ENCODE measurements at regions not wholly inside any gene's neighbourhood (a gene's known extent, or its start where the extent isn't known, plus 50 kb on each side); places are given as distances from the start of the nearest gene placed in this dataset.

GRCh38 chr20:4493386-4493785, 192.9 kb upstream of the PRNP start:
- peak overlapping the region; percentile 30; the same call in 1 of the 2 replicates for H3K27ac ChIP-seq
- no peak overlapping the region for H3K9ac ChIP-seq (ENCODE audit: insufficient read length)
- no peak for TF ChIP-seq FOXP2 (optimal IDR thresholded peaks at IDR 0.05; ENCODE audit: control extremely low read depth, extremely low read length, insufficient read depth)
- no peaks in the 10 kb centered on the region for H3K36me3 ChIP-seq (ENCODE audit: insufficient read depth, low read length)
- DNase-seq (ENCODE audit: low read depth, low spot score) = no peak
- H3K9me3 ChIP-seq (ENCODE audit: low read depth, low read length) = no peaks in the 10 kb centered on the region
- no peak overlapping the region for H3K4me3 ChIP-seq

GRCh38 chr20:4491643-4492042, 194.6 kb upstream of the PRNP start:
- no peak for TF ChIP-seq POLR2AphosphoS5 (IDR thresholded peaks at IDR 0.05; ENCODE audit: borderline replicate concordance, low read depth, low read length)
- no peak for TF ChIP-seq EZH2 (IDR thresholded peaks at IDR 0.05)
- no peak for TF ChIP-seq FOXP2 (optimal IDR thresholded peaks at IDR 0.05; ENCODE audit: control extremely low read depth, extremely low read length, insufficient read depth)
- DNase-seq (ENCODE audit: low read depth, low spot score) = no peak
- Histone ChIP-seq H3K36me3 (ENCODE audit: insufficient read depth, low read length) (no peaks in the 10 kb centered on the region), H3K4me3 (peak overlapping the region; percentile 11; the same call in 1 of the 2 replicates), H3K27ac (peak overlapping the region; percentile 81), H3K9ac (ENCODE audit: insufficient read length) (no peak overlapping the region), H3K9me3 (ENCODE audit: low read depth, low read length) (no peaks in the 10 kb centered on the region)

GRCh38 chr20:4490606-4491280, 195.5 kb upstream of the PRNP start:
- Histone ChIP-seq H3K9me3 (ENCODE audit: low read depth, low read length) (no peaks in the 10 kb centered on the region), H3K9ac (ENCODE audit: insufficient read length) (no peak overlapping the region), H3K27ac (peak overlapping the region; percentile 81), H3K4me3 (peak overlapping the region; percentile 11), H3K36me3 (ENCODE audit: insufficient read depth, low read length) (no peaks in the 10 kb centered on the region)
- TF ChIP-seq POLR2AphosphoS5 (IDR thresholded peaks at IDR 0.05; ENCODE audit: borderline replicate concordance, low read depth, low read length) (no peak), EZH2 (IDR thresholded peaks at IDR 0.05) (no peak), FOXP2 (optimal IDR thresholded peaks at IDR 0.05; ENCODE audit: control extremely low read depth, extremely low read length, insufficient read depth) (no peak)
- no peak for DNase-seq (ENCODE audit: low read depth, low spot score)

GRCh38 chr20:4490045-4490444, 196.2 kb upstream of the PRNP start:
- no peak for TF ChIP-seq EZH2 (IDR thresholded peaks at IDR 0.05)
- TF ChIP-seq FOXP2 (optimal IDR thresholded peaks at IDR 0.05; ENCODE audit: control extremely low read depth, extremely low read length, insufficient read depth) = no peak
- no peak for TF ChIP-seq POLR2AphosphoS5 (IDR thresholded peaks at IDR 0.05; ENCODE audit: borderline replicate concordance, low read depth, low read length)
- H3K27ac ChIP-seq = peak overlapping the region; percentile 81

GRCh38 chr20:4488407-4489339, 197.6 kb upstream of the PRNP start:
- no peak overlapping the region for H3K4me3 ChIP-seq
- TF ChIP-seq FOXP2 (optimal IDR thresholded peaks at IDR 0.05; ENCODE audit: control extremely low read depth, extremely low read length, insufficient read depth) (no peak), POLR2AphosphoS5 (IDR thresholded peaks at IDR 0.05; ENCODE audit: borderline replicate concordance, low read depth, low read length) (no peak), EZH2 (IDR thresholded peaks at IDR 0.05) (no peak)
- H3K36me3 ChIP-seq (ENCODE audit: insufficient read depth, low read length) = no peaks in the 10 kb centered on the region
- no peak overlapping the region for H3K9ac ChIP-seq (ENCODE audit: insufficient read length)
- no peaks in the 10 kb centered on the region for H3K9me3 ChIP-seq (ENCODE audit: low read depth, low read length)
- H3K27ac ChIP-seq = peak overlapping the region; percentile 44
- no peak for DNase-seq (ENCODE audit: low read depth, low spot score)

More at GRCh38 chr20:4490045-4490444, 196.2 kb upstream of the PRNP start:
- no peak for DNase-seq (ENCODE audit: low read depth, low spot score)
- no peak overlapping the region for H3K4me3 ChIP-seq
- no peak overlapping the region for H3K9ac ChIP-seq (ENCODE audit: insufficient read length)
- H3K9me3 ChIP-seq (ENCODE audit: low read depth, low read length) = no peaks in the 10 kb centered on the region
- no peaks in the 10 kb centered on the region for H3K36me3 ChIP-seq (ENCODE audit: insufficient read depth, low read length)

GRCh38 chr20:4484379-4484997, 201.8 kb upstream of the PRNP start:
- DNase-seq (ENCODE audit: low read depth, low spot score) = peak; percentile 97
- peak overlapping the region; percentile 73 for H3K4me3 ChIP-seq
- H3K9me3 ChIP-seq (ENCODE audit: low read depth, low read length) = no peaks in the 10 kb centered on the region
- peak overlapping the region; percentile 100 for H3K27ac ChIP-seq
- no peaks in the 10 kb centered on the region for H3K36me3 ChIP-seq (ENCODE audit: insufficient read depth, low read length)
- TF ChIP-seq FOXP2 (optimal IDR thresholded peaks at IDR 0.05; ENCODE audit: control extremely low read depth, extremely low read length, insufficient read depth) (no peak), EZH2 (IDR thresholded peaks at IDR 0.05) (no peak), POLR2AphosphoS5 (IDR thresholded peaks at IDR 0.05; ENCODE audit: borderline replicate concordance, low read depth, low read length) (peak; percentile 60; the same call in 1 of the 2 replicates)
- peak overlapping the region; percentile 70 for H3K9ac ChIP-seq (ENCODE audit: insufficient read length)

GRCh38 chr20:4483961-4484360, 202.3 kb upstream of the PRNP start:
- Histone ChIP-seq H3K27ac (peak overlapping the region; percentile 100), H3K36me3 (ENCODE audit: insufficient read depth, low read length) (no peaks in the 10 kb centered on the region), H3K9ac (ENCODE audit: insufficient read length) (peak overlapping the region; percentile 75), H3K4me3 (peak overlapping the region; percentile 73), H3K9me3 (ENCODE audit: low read depth, low read length) (no peaks in the 10 kb centered on the region)
- TF ChIP-seq EZH2 (IDR thresholded peaks at IDR 0.05) (no peak), POLR2AphosphoS5 (IDR thresholded peaks at IDR 0.05; ENCODE audit: borderline replicate concordance, low read depth, low read length) (no peak; the same call in 1 of the 2 replicates), FOXP2 (optimal IDR thresholded peaks at IDR 0.05; ENCODE audit: control extremely low read depth, extremely low read length, insufficient read depth) (no peak)
- DNase-seq (ENCODE audit: low read depth, low spot score) = peak; percentile 97

- Histone ChIP-seq H3K9ac (ENCODE audit: insufficient read length) (peak overlapping the region; percentile 84), H3K4me3 (peak overlapping the region; percentile 73), H3K27ac (peak overlapping the region; percentile 100), H3K9me3 (ENCODE audit: low read depth, low read length) (no peaks in the 10 kb centered on the region), H3K36me3 (ENCODE audit: insufficient read depth, low read length) (no peaks in the 10 kb centered on the region; the same call in 1 of the 2 replicates)
- TF ChIP-seq EZH2 (IDR thresholded peaks at IDR 0.05) (no peak), POLR2AphosphoS5 (IDR thresholded peaks at IDR 0.05; ENCODE audit: borderline replicate concordance, low read depth, low read length) (peak; percentile 69; the same call in 1 of the 2 replicates), FOXP2 (optimal IDR thresholded peaks at IDR 0.05; ENCODE audit: control extremely low read depth, extremely low read length, insufficient read depth) (peak; percentile 82)
- DNase-seq (ENCODE audit: low read depth, low spot score) = peak; percentile 100
These were observed 202.8 kb upstream of the PRNP start for GRCh38 chr20:4483486-4483885.
